ENCODE measurements at regions not wholly inside any gene's neighbourhood (a gene's known extent, or its start where the extent isn't known, plus 50 kb on each side); places are given as distances from the start of the nearest gene placed in this dataset.

GRCh38 chr7:371779-372545 is 82.0 kb downstream of the FOXL3 start:
- peak; percentile 2 for DNase-seq

GRCh38 chr7:372546-372931 is 82.6 kb downstream of the FOXL3 start:
- peak; percentile 1 for DNase-seq

- peak; percentile 1 for DNase-seq
These were observed 83.2 kb downstream of the FOXL3 start for GRCh38 chr7:372932-373791.

DNA sequence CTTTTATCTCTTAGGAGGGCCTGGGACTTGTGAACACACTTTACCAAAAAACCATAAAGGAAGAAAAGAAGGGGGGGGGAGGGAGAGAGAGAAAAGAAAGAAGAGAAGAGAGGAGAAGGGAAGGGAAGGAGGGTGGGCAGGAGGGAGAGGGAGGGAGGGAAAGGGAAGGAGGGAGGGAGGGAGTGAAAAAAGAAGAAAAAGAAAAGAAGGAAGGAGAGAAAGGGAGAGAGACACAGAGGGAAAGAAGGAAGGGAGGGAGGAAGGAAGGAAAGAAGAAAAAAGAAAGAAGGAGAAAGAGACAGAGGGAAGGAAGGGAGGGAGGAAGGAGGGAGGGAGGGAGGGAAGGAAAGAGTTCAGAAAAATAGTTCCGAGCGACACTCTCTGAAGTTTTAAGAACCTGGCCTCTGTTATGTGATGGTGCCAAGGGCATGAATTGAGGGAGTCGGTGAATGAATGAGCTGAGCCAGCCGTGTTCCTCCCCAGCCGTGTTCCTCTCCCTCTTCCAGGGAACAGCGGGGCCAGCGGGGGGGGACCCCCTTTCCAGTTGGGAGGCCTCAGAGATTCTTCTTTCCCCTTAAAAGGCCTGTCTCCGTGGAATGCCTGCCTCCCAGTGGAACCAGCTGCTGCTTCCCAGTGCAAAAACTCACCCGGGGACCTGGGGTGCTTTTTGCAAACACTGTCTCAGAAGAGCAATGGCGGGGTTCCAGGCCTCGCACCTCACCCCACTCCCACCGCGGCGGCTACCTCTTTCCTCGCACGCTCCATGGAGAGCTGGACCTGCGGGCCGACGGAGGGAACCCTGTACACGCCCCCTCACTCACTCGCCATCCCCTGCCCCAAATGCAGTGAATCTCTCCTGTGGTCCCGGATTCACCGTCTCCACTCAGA is 84.1 kb downstream of the FOXL3 start:
- DNase-seq = no peak

DNA sequence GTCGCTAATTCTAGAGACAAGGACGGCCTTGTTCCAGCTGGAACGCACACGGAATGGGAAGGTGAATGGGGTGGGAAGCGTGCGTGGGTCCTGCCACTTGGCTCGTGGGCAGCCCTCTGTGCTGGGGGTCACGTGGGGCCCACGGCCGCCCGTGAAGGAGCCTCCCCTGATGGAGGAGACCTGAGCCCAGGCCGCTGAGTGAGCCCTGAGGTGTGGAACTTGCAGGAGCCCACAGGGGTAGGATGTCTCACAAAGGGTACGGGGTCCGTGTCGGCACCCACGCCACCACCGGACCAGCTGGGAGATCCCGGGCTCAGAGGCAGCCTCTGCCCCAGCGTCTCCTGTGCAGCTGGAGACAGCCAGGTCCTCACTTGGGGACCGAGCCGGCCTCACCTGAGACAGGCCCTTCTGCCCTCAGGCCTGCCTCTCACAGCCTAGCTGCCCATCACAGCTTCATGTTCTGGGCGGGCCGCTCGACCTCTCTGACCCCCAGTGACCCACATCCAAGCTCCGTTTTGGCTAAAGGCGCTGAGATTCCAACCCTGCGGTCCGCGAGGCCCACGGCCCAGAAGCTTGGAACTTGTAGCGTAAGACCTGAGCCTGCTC is 84.8 kb downstream of the FOXL3 start:
- no peak for DNase-seq

- DNase-seq = no peak
These were observed 85.4 kb downstream of the FOXL3 start for GRCh38 chr7:375321-375831.

DNA sequence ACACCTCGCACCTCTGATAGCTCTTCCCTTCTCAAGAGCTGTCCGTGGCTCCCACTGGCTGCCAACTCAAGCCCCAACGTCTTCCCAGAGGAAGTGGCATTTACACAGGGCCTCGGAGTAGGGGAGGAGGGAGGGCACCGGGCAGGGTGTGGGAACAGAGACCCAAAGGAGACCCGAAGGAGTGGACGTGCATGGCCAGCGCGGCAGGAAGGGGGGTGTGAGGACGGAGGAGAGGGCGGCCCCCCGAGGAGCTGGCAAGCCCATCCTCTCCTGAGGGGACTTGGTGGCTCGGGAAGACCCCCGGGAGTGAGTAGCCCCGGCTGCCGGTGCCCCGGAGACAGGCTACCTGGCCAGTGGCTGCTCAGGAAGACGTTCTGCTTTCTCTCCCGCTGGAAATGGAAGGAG is 85.9 kb downstream of the FOXL3 start:
- DNase-seq = no peak

DNA sequence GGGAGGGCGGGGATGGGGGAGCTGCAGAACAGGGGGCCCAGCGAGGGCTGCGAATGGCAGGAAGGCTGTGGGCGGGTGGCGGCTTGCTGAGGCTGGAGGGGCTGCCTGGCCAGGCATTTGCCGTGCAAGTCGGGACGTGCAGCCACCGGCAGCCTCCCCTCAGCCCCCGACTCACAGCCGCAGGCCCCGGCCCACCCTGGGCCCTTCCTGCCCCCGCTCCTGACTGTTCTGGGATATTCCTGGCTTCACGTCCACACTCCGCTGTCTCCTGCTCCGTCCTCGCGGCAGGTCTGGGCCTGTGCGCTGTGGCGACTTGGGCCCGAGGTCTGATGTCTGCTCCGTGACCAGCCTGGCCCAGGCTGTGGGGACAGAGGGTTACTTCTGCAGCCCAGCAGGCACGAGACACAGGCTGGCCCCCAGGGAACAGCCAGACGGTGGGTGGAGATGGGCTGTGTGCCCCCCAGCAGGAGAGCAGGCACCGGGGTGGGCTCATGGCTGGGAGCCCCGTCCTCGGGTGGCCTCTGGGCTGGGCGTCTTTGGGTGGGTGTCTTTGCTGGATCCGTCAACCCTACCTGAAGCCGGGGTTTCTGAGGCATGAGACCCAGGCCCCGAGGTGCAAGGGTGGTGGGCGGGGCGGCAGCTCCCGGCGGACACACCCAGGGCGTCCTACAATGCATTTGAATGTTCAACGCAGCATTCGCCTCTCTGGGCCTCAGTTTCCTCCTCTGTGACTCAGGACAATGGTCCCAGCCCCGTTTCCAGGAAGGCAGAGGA is 86.5 kb downstream of the FOXL3 start:
- DNase-seq = no peak

DNA sequence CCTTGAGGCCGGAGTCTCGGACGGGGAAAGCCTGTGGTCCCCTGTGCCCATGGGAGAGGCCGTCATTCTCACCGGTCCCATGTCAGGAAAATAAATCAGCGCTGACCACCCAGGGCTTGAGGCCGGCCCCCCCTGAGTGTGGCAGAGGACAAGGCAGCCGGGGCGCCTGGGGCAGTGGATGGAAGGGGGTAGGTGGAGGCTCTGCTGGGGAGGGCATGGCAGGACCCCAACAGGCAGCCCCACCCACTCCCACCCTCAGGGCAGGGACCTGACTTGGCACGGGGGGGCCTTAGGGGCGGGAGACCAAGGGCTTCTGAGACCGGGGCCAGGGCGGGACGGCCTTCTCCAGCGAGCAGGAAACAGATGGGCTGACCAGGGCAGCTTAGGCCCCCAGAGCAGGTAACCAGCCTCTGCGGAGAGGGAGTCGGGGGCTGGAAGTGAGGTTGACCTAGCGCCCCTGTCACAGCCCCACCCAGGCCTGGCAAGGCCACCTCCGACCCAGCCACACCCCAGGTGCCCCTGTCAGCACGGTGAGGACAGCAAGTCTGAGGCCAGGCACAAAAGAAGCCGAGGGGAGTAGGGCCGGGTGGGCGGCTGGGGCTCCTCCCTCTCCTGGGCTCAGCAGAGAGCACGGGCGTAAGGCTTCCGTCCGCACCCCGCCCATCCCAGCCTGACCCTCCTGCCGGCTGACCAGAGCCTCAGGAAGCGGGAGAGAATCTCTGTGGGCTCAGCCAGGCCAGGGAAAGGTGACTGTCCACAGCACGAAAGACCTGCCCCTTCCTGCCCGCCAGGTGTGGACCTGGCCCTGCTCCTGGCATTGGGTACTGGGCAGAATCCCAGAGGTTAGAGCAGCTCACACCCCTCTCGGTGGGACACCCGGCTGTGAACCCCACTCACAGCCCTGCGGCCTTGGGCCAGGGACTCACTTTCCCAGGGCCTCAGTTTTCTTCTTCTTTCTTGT is 87.4 kb downstream of the FOXL3 start:
- DNase-seq = no peak

GRCh38 chr7:378041-378420 is 88.1 kb downstream of the FOXL3 start:
- no peak for DNase-seq

- no peak for DNase-seq
These were observed 88.8 kb downstream of the FOXL3 start for GRCh38 chr7:378551-379455.

GRCh38 chr7:379456-380138 is 89.6 kb downstream of the FOXL3 start:
- no peak for DNase-seq

GRCh38 chr7:380139-380485 is 90.1 kb downstream of the FOXL3 start:
- DNase-seq = peak; percentile 25

DNA sequence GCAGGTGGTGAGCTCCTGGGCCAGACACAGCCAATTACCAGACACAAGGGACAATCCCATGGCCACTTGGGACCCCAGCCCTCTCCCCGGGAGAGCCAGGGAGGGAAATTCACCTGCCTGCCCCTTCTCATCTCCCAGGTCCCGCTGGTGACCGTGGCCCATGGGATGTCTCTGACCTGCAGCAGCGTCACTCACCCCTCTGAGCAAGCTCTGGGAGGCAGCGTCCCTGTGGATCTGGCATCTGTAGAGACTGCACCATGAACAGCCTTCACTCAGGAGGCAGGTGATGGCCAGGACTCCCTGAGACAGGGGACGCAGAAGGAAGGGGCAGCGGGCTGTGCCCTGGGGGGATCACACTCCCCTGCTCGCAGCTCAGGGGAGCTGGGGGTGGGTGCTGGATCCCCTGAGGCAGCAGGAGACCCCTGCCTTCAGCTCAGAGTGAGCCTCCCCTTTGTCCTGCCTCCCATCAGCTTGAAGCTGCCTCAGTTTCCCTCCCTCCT is 90.8 kb downstream of the FOXL3 start:
- DNase-seq = no peak

DNA sequence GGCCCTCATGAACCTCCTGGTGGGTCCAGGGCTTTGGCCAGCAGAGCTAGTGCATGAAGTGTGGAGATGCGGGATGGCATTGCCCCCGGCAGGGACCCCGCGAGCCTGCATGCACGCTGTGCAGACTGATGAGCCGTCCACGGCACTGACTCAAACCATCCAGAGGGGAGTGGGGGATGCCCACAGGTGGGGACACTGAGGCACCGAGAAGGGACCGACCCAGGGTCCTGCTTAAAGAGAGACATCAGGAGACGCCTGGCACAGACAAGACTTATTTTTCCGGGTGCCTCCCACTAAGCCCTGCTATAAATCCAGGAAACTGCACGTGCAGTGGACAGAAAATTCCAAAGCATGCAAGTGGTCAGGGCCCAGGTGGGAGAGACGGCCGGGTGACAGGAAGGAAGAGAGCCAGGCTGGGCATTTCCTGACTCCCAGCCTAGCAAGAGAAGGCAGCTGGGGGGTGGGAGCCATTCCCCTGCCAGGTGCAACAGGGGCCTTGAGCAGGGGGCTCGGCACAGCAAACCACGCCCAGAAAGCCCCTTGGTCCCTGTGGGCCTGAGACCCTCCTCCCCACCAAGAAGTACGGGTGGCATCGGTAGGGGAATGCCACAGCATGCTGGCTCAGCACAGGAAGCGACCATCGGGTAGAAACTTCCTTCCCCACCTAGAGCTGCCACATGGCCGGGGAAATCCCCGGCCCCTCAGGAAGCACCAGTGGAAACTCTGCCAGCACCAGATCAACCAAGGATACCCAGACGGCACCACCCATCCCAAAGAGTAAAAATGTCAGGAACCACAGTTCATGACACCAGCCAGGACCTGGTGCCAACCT is 91.5 kb downstream of the FOXL3 start:
- DNase-seq = peak; percentile 61

DNA sequence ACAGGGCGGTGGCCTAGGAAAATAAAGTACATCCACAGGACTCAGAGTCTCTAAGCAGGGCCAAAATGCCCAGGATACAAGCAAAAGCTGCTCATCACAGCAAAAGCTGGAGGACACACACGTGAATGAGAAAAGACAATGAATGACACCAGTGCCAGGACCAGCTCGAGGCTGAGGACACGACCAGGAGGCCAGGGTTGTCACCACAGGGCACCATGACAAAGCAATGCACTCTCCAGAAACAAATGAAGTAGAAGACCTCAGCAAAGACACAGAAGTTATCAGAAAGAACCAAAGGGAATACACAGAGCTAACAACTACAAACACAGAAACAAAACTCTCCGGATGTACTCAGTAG is 92.1 kb downstream of the FOXL3 start:
- DNase-seq = no peak

- no peak for DNase-seq
These were observed 96.4 kb downstream of the FOXL3 start for GRCh38 chr7:386385-386784.

All from CD4-positive, alpha-beta T cell treated with Interleukin-17A for 4 hours (primary cell).